ENCODE measurements at regions not wholly inside any gene's neighbourhood (a gene's known extent, or its start where the extent isn't known, plus 50 kb on each side); places are given as distances from the start of the nearest gene placed in this dataset.

DNA sequence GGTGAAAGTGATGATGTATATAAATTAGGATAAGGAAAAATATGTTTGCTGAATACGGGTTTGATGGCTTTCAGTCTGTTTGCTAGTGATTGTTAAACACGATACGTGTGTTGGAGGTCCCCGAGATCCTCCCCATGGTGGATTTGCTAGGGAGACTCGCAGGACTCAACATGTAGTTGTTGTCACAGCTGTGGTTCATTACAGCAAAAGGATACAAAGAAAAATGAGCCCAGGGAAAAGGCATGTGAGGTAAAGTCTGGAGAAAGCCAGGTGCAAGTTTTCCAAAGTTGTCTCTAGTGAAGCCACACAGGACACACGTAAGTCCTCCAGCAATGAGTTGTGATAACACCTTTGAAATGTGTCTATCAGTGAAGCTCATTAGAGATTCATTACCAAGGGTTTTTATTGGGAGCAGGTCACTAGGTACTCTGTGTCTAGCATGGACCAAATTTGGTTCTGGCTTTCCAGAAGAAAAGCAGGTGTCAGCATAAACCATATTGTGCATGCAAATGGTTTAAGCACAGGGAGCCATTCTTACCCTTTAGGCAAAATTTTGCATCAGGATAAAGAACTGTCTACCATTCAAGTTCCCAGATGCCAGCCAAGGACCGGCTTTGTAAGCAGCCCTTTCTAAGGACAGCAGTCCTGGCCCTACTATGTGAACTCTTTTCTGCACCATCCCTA, 215.2 kb upstream of the WSCD1 start:
- H3K27me3 ChIP-seq (ENCODE audit: control insufficient read depth, low read length): no peaks in the 10 kb centered on the region
- no peaks in the 10 kb centered on the region for H3K79me2 ChIP-seq (ENCODE audit: control insufficient read depth, low read length)
- H3K36me3 ChIP-seq (ENCODE audit: control insufficient read depth, low read length): no peaks in the 10 kb centered on the region
- H3K9me2 ChIP-seq (replicated peaks; ENCODE audit: control insufficient read depth, low read length): no peaks in the 10 kb centered on the region
- no peak overlapping the region for H3K27ac ChIP-seq (ENCODE audit: low read depth, low read length)
- no peaks in the 10 kb centered on the region for H4K20me1 ChIP-seq (ENCODE audit: control insufficient read depth, insufficient read depth, low read depth, low read length)
- H3K4me1 ChIP-seq (ENCODE audit: control insufficient read depth, low read length): no peaks in the 10 kb centered on the region
- no peak overlapping the region for H3K4me3 ChIP-seq (ENCODE audit: low read length)
- no peaks in the 10 kb centered on the region for H3K9me3 ChIP-seq (ENCODE audit: control insufficient read depth, insufficient read depth, low read length)
- H3K4me2 ChIP-seq (ENCODE audit: low read length): no peak overlapping the region
- TF ChIP-seq EZH2phosphoT487 (IDR thresholded peaks at IDR 0.05; ENCODE audit: borderline replicate concordance, low read length): no peak
- no peaks in the 10 kb centered on the region for H3F3A ChIP-seq (ENCODE audit: control insufficient read depth, insufficient read depth)

DNA sequence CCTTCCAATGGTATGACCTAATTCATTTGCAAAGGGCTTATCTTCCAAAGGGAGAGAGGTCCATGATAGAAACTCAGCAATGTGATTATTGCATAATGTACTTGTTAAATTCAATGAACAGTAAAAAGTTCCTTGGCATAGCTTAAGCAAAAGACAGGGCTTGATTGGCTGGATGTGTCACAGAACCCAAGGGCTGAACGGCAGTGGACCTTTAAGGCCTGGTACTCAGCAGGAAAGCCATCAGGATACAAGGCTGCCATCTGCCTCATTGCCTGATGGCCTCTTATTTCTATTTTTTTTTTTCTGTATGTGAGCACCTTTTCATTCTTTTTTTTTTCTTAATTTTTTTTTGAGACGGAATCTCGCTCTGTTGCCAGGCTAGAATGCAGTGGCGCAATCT, 208.9 kb upstream of the WSCD1 start:
- Histone ChIP-seq H3K36me3 (ENCODE audit: control insufficient read depth, low read length) (no peaks in the 10 kb centered on the region), H3K9me2 (replicated peaks; ENCODE audit: control insufficient read depth, low read length) (no peaks in the 10 kb centered on the region), H4K20me1 (ENCODE audit: control insufficient read depth, insufficient read depth, low read depth, low read length) (no peaks in the 10 kb centered on the region), H3K27me3 (ENCODE audit: control insufficient read depth, low read length) (no peaks in the 10 kb centered on the region), H3K27ac (ENCODE audit: low read depth, low read length) (no peak overlapping the region), H3K79me2 (ENCODE audit: control insufficient read depth, low read length) (no peaks in the 10 kb centered on the region), H3K4me3 (ENCODE audit: low read length) (no peak overlapping the region), H3F3A (ENCODE audit: control insufficient read depth, insufficient read depth) (no peaks in the 10 kb centered on the region), H3K9me3 (ENCODE audit: control insufficient read depth, insufficient read depth, low read length) (no peaks in the 10 kb centered on the region), H3K4me1 (ENCODE audit: control insufficient read depth, low read length) (no peaks in the 10 kb centered on the region), H3K4me2 (ENCODE audit: low read length) (no peak overlapping the region)
- TF ChIP-seq, protein P1, sequence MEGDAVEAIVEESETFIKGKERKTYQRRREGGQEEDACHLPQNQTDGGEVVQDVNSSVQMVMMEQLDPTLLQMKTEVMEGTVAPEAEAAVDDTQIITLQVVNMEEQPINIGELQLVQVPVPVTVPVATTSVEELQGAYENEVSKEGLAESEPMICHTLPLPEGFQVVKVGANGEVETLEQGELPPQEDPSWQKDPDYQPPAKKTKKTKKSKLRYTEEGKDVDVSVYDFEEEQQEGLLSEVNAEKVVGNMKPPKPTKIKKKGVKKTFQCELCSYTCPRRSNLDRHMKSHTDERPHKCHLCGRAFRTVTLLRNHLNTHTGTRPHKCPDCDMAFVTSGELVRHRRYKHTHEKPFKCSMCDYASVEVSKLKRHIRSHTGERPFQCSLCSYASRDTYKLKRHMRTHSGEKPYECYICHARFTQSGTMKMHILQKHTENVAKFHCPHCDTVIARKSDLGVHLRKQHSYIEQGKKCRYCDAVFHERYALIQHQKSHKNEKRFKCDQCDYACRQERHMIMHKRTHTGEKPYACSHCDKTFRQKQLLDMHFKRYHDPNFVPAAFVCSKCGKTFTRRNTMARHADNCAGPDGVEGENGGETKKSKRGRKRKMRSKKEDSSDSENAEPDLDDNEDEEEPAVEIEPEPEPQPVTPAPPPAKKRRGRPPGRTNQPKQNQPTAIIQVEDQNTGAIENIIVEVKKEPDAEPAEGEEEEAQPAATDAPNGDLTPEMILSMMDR (IDR thresholded peaks at IDR 0.05; ENCODE audit: low read depth, low read length, poor library complexity, severe bottlenecking): no peak
- no peak for TF ChIP-seq EZH2phosphoT487 (IDR thresholded peaks at IDR 0.05; ENCODE audit: borderline replicate concordance, low read length)

DNA sequence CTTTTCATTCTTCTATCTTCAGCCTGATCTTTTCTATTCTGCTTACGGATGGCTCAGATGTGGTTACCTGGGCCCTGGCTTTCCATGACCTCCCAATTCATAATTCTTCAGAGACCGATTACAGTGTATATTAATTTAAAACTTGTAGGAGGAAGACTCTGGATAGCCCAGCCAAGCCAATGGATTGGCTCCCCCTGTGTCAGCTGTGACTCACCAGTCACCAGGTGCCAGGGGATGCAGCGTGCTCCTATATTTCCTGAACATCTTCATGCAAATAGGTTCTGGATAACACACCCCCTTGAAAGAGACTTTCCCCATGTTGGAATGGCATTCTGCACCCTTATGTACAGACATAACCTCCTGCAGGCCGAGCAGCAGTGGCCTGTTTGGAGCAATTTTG, 208.3 kb upstream of the WSCD1 start:
- Histone ChIP-seq H4K20me1 (ENCODE audit: control insufficient read depth, insufficient read depth, low read depth, low read length) (no peaks in the 10 kb centered on the region), H3K79me2 (ENCODE audit: control insufficient read depth, low read length) (no peaks in the 10 kb centered on the region), H3K27me3 (ENCODE audit: control insufficient read depth, low read length) (no peaks in the 10 kb centered on the region), H3K9me3 (ENCODE audit: control insufficient read depth, insufficient read depth, low read length) (no peaks in the 10 kb centered on the region), H3K4me3 (ENCODE audit: low read length) (no peak overlapping the region), H3K36me3 (ENCODE audit: control insufficient read depth, low read length) (no peaks in the 10 kb centered on the region), H3K9me2 (replicated peaks; ENCODE audit: control insufficient read depth, low read length) (no peaks in the 10 kb centered on the region), H3K4me1 (ENCODE audit: control insufficient read depth, low read length) (no peaks in the 10 kb centered on the region), H3K27ac (ENCODE audit: low read depth, low read length) (no peak overlapping the region), H3F3A (ENCODE audit: control insufficient read depth, insufficient read depth) (no peaks in the 10 kb centered on the region), H3K4me2 (ENCODE audit: low read length) (no peak overlapping the region)
- TF ChIP-seq, protein P1 (IDR thresholded peaks at IDR 0.05; ENCODE audit: low read depth, low read length, poor library complexity, severe bottlenecking): no peak
- no peak for TF ChIP-seq EZH2phosphoT487 (IDR thresholded peaks at IDR 0.05; ENCODE audit: borderline replicate concordance, low read length)

DNA sequence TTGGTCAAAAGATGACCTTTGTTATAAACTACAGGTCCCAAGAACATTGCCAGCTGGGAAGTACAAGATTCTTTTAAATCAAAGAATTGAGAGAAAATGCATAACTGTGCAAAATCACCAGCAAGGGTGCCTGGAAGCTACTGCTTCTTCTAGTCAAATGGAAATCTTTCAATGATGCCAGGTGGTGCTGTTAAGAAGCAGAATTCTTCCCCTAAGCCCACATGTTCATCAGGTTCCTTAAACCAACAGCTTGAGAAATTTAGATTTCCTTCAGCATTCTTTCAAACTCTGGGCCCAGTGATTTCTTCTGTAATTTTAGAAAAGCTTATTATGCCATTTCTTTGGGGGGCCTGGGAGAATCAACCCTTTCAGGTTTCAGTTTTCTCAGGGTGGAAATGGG, 207.8 kb upstream of the WSCD1 start:
- Histone ChIP-seq H3K4me3 (ENCODE audit: low read length) (no peak overlapping the region), H3K27me3 (ENCODE audit: control insufficient read depth, low read length) (no peaks in the 10 kb centered on the region)
- TF ChIP-seq, protein P1 (IDR thresholded peaks at IDR 0.05; ENCODE audit: low read depth, low read length, poor library complexity, severe bottlenecking): no peak
- TF ChIP-seq EZH2phosphoT487 (IDR thresholded peaks at IDR 0.05; ENCODE audit: borderline replicate concordance, low read length): no peak

More for the DNA sequence above, 207.8 kb upstream of the WSCD1 start:
- Histone ChIP-seq H3K4me2 (ENCODE audit: low read length) (no peak overlapping the region), H3K4me1 (ENCODE audit: control insufficient read depth, low read length) (no peaks in the 10 kb centered on the region), H3K79me2 (ENCODE audit: control insufficient read depth, low read length) (no peaks in the 10 kb centered on the region), H3K36me3 (ENCODE audit: control insufficient read depth, low read length) (no peaks in the 10 kb centered on the region), H3K27ac (ENCODE audit: low read depth, low read length) (no peak overlapping the region), H3K9me3 (ENCODE audit: control insufficient read depth, insufficient read depth, low read length) (no peaks in the 10 kb centered on the region), H4K20me1 (ENCODE audit: control insufficient read depth, insufficient read depth, low read depth, low read length) (no peaks in the 10 kb centered on the region), H3F3A (ENCODE audit: control insufficient read depth, insufficient read depth) (no peaks in the 10 kb centered on the region), H3K9me2 (replicated peaks; ENCODE audit: control insufficient read depth, low read length) (no peaks in the 10 kb centered on the region)
